ENCODE measurements at regions not wholly inside any gene's neighbourhood (a gene's known extent, or its start where the extent isn't known, plus 50 kb on each side); places are given as distances from the start of the nearest gene placed in this dataset.
A peak's percentile ranks its signal among the peaks of the same experiment; 100 is the strongest.

GRCh38 chr7:68509054-68509453, 1089.2 kb upstream of the AUTS2 start:
- no peak overlapping the region for H2AFZ ChIP-seq (ENCODE audit: low read depth, low read length)
- H4K91ac ChIP-seq (ENCODE audit: low read length): no peak overlapping the region
- H2BK12ac ChIP-seq (ENCODE audit: low read length in 2 of 2): no peak overlapping the region
- H3K4me2 ChIP-seq (ENCODE audit: low read length, poor library complexity, severe bottlenecking): no peak overlapping the region
- no peak overlapping the region for H3K9ac ChIP-seq (ENCODE audit: low read length)
- no peak overlapping the region for H3K14ac ChIP-seq (ENCODE audit: low read length in 2 of 2)
- no peak overlapping the region for H3K4me3 ChIP-seq (ENCODE audit: insufficient read depth in 1 of 2, low read depth in 1 of 2, low read length in 2 of 2)
- no peak overlapping the region for H3K4ac ChIP-seq (ENCODE audit: low read depth in 1 of 2, low read length in 2 of 2)
- no peak overlapping the region for H3K27ac ChIP-seq (ENCODE audit: low read length, poor library complexity, severe bottlenecking)
- peaks cover 8% of the 10 kb centered on the region for H3K9me3 ChIP-seq (ENCODE audit: control insufficient read depth, low read length)
- no peak overlapping the region for H4K8ac ChIP-seq (ENCODE audit: low read length)
- H2AK5ac ChIP-seq (ENCODE audit: low read length, severe bottlenecking): no peak overlapping the region
- DNase-seq: no peak
- no peak overlapping the region for H3K23ac ChIP-seq (ENCODE audit: low read length in 2 of 2)
- no peaks in the 10 kb centered on the region for H3K79me1 ChIP-seq (replicated peaks; ENCODE audit: low read length, poor library complexity, severe bottlenecking)
- H3K4me1 ChIP-seq (ENCODE audit: control insufficient read depth, insufficient read depth, low read depth, low read length): no peaks in the 10 kb centered on the region
- no peaks in the 10 kb centered on the region for H3K27me3 ChIP-seq (ENCODE audit: control insufficient read depth in 1 of 2, insufficient read depth in 1 of 2, low read length in 2 of 2)
- H2BK15ac ChIP-seq (ENCODE audit: low read depth, poor library complexity, severe bottlenecking): no peak overlapping the region
- no peak overlapping the region for H3K18ac ChIP-seq (ENCODE audit: low read depth in 1 of 2, low read length in 2 of 2)
- no peak overlapping the region for H2BK120ac ChIP-seq (ENCODE audit: low read depth, low read length)
- H3K36me3 ChIP-seq (ENCODE audit: control insufficient read depth in 1 of 2, insufficient read depth in 2 of 2, low read depth in 1 of 2, low read length in 2 of 2): no peaks in the 10 kb centered on the region
- no peak overlapping the region for H2BK5ac ChIP-seq (ENCODE audit: low read depth, low read length, poor library complexity, severe bottlenecking)
- 47% methylated on average over 3 of the region's 3 CpGs for WGBS

DNA sequence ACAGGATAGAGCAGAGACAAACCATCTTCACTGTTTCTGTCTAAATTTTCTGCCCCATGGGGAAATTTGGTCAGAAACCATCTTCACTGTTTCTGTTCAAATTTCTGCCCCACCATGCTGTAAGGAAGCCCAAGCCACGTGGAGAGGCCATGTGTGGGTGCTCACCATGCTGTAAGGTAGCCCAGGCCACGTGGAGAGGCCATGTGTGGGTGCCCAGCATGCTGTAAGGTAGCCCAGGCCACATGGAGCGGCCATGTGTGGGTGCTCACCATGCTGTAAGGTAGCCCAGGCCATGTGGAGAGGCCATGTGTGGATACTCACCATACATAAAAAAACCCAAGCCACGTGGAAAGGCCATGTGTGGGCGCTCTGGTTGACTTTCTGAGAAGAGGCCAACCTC, 1088.7 kb upstream of the AUTS2 start:
- Histone ChIP-seq H3K9ac (ENCODE audit: low read length) (no peak overlapping the region), H3K27me3 (ENCODE audit: control insufficient read depth in 1 of 2, insufficient read depth in 1 of 2, low read length in 2 of 2) (no peaks in the 10 kb centered on the region), H3K4me2 (ENCODE audit: low read length, poor library complexity, severe bottlenecking) (no peak overlapping the region), H3K27ac (ENCODE audit: low read length, poor library complexity, severe bottlenecking) (no peak overlapping the region), H3K9me3 (ENCODE audit: control insufficient read depth, low read length) (peaks cover 8% of the 10 kb centered on the region), H2BK5ac (ENCODE audit: low read depth, low read length, poor library complexity, severe bottlenecking) (no peak overlapping the region), H3K23ac (ENCODE audit: low read length in 2 of 2) (no peak overlapping the region), H2AFZ (ENCODE audit: low read depth, low read length) (no peak overlapping the region), H4K8ac (ENCODE audit: low read length) (no peak overlapping the region), H2BK120ac (ENCODE audit: low read depth, low read length) (no peak overlapping the region), H3K4ac (ENCODE audit: low read depth in 1 of 2, low read length in 2 of 2) (no peak overlapping the region), H3K14ac (ENCODE audit: low read length in 2 of 2) (no peak overlapping the region), H3K4me1 (ENCODE audit: control insufficient read depth, insufficient read depth, low read depth, low read length) (no peaks in the 10 kb centered on the region), H3K18ac (ENCODE audit: low read depth in 1 of 2, low read length in 2 of 2) (no peak overlapping the region), H3K4me3 (ENCODE audit: insufficient read depth in 1 of 2, low read depth in 1 of 2, low read length in 2 of 2) (no peak overlapping the region), H2BK12ac (ENCODE audit: low read length in 2 of 2) (no peak overlapping the region), H3K36me3 (ENCODE audit: control insufficient read depth in 1 of 2, insufficient read depth in 2 of 2, low read depth in 1 of 2, low read length in 2 of 2) (no peaks in the 10 kb centered on the region), H2AK5ac (ENCODE audit: low read length, severe bottlenecking) (no peak overlapping the region), H2BK15ac (ENCODE audit: low read depth, poor library complexity, severe bottlenecking) (no peak overlapping the region), H3K79me1 (replicated peaks; ENCODE audit: low read length, poor library complexity, severe bottlenecking) (no peaks in the 10 kb centered on the region), H4K91ac (ENCODE audit: low read length) (no peak overlapping the region)
- 36% methylated on average over 4 of the region's 5 CpGs for WGBS
- DNase-seq: no peak

DNA sequence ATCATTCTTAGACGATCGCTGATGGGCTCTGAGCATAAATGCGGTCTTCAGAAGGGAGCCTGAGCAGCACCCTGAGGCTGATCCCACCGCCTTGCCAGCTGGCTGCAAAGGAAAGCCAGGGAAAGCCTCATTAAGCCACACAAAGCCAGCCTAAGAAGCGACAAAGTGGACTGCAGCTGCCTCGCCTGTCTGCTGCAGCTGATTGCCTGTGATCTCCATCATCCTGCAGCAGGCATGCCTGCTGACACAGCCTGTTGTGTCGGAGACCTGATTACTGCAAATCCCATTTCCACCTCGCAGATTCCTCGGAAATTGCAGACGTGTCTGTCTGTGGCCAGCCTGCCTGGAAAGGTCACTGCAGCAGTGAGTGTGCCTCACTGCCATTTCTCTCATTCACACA, 1087.0 kb upstream of the AUTS2 start:
- H3K36me3 ChIP-seq (ENCODE audit: control insufficient read depth in 1 of 2, insufficient read depth in 2 of 2, low read depth in 1 of 2, low read length in 2 of 2): no peaks in the 10 kb centered on the region
- no peak overlapping the region for H2BK12ac ChIP-seq (ENCODE audit: low read length in 2 of 2)
- H4K8ac ChIP-seq (ENCODE audit: low read length): peak overlapping the region; percentile 55
- no peak for DNase-seq
- no peak overlapping the region for H3K4me2 ChIP-seq (ENCODE audit: low read length, poor library complexity, severe bottlenecking)
- no peaks in the 10 kb centered on the region for H3K4me1 ChIP-seq (ENCODE audit: control insufficient read depth, insufficient read depth, low read depth, low read length)
- H3K18ac ChIP-seq (ENCODE audit: low read depth in 1 of 2, low read length in 2 of 2): no peak overlapping the region
- H3K14ac ChIP-seq (ENCODE audit: low read length in 2 of 2): no peak overlapping the region
- H3K79me1 ChIP-seq (replicated peaks; ENCODE audit: low read length, poor library complexity, severe bottlenecking): no peaks in the 10 kb centered on the region
- no peak overlapping the region for H3K9ac ChIP-seq (ENCODE audit: low read length)
- H4K91ac ChIP-seq (ENCODE audit: low read length): no peak overlapping the region
- no peak overlapping the region for H2BK5ac ChIP-seq (ENCODE audit: low read depth, low read length, poor library complexity, severe bottlenecking)
- no peak overlapping the region for H3K27ac ChIP-seq (ENCODE audit: low read length, poor library complexity, severe bottlenecking)
- no peak overlapping the region for H2AFZ ChIP-seq (ENCODE audit: low read depth, low read length)
- WGBS: 52% methylated on average over 10 of the region's 10 CpGs
- peaks cover 8% of the 10 kb centered on the region for H3K9me3 ChIP-seq (ENCODE audit: control insufficient read depth, low read length)
- H2AK5ac ChIP-seq (ENCODE audit: low read length, severe bottlenecking): no peak overlapping the region
- H3K4ac ChIP-seq (ENCODE audit: low read depth in 1 of 2, low read length in 2 of 2): no peak overlapping the region
- H3K4me3 ChIP-seq (ENCODE audit: insufficient read depth in 1 of 2, low read depth in 1 of 2, low read length in 2 of 2): no peak overlapping the region
- no peak overlapping the region for H2BK120ac ChIP-seq (ENCODE audit: low read depth, low read length)
- H3K23ac ChIP-seq (ENCODE audit: low read length in 2 of 2): no peak overlapping the region
- H2BK15ac ChIP-seq (ENCODE audit: low read depth, poor library complexity, severe bottlenecking): no peak overlapping the region
- H3K27me3 ChIP-seq (ENCODE audit: control insufficient read depth in 1 of 2, insufficient read depth in 1 of 2, low read length in 2 of 2): no peaks in the 10 kb centered on the region

DNA sequence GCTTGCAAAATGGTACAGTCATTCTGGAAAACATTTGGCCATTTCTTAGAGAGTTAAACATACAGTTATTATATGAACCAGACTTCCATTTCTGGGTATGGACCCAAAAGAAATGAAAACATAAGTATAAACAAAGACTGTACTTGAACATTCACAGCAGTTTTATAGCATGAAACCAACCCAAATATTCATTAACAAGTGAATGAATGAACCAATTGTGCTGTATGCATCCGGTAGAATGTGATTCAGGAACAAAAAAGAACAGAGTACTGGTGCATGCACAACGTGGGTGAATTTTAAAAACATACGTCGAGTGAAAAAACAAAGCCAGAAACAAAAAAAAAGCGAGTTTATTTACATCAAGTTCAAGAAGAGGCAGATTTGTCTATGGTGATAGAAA, 1085.8 kb upstream of the AUTS2 start:
- Histone ChIP-seq H4K8ac (ENCODE audit: low read length) (no peak overlapping the region), H3K27me3 (ENCODE audit: control insufficient read depth in 1 of 2, insufficient read depth in 1 of 2, low read length in 2 of 2) (no peaks in the 10 kb centered on the region), H3K4me1 (ENCODE audit: control insufficient read depth, insufficient read depth, low read depth, low read length) (no peaks in the 10 kb centered on the region), H4K91ac (ENCODE audit: low read length) (no peak overlapping the region), H3K27ac (ENCODE audit: low read length, poor library complexity, severe bottlenecking) (no peak overlapping the region), H3K4ac (ENCODE audit: low read depth in 1 of 2, low read length in 2 of 2) (no peak overlapping the region), H3K4me3 (ENCODE audit: insufficient read depth in 1 of 2, low read depth in 1 of 2, low read length in 2 of 2) (no peak overlapping the region), H2BK15ac (ENCODE audit: low read depth, poor library complexity, severe bottlenecking) (no peak overlapping the region), H3K4me2 (ENCODE audit: low read length, poor library complexity, severe bottlenecking) (no peak overlapping the region), H3K9me3 (ENCODE audit: control insufficient read depth, low read length) (peaks cover 8% of the 10 kb centered on the region), H2AFZ (ENCODE audit: low read depth, low read length) (no peak overlapping the region), H2AK5ac (ENCODE audit: low read length, severe bottlenecking) (no peak overlapping the region), H2BK5ac (ENCODE audit: low read depth, low read length, poor library complexity, severe bottlenecking) (no peak overlapping the region), H3K9ac (ENCODE audit: low read length) (no peak overlapping the region), H2BK120ac (ENCODE audit: low read depth, low read length) (no peak overlapping the region), H3K79me1 (replicated peaks; ENCODE audit: low read length, poor library complexity, severe bottlenecking) (no peaks in the 10 kb centered on the region), H3K36me3 (ENCODE audit: control insufficient read depth in 1 of 2, insufficient read depth in 2 of 2, low read depth in 1 of 2, low read length in 2 of 2) (no peaks in the 10 kb centered on the region), H3K23ac (ENCODE audit: low read length in 2 of 2) (no peak overlapping the region), H3K18ac (ENCODE audit: low read depth in 1 of 2, low read length in 2 of 2) (no peak overlapping the region), H3K14ac (ENCODE audit: low read length in 2 of 2) (no peak overlapping the region), H2BK12ac (ENCODE audit: low read length in 2 of 2) (no peak overlapping the region)
- WGBS: 66% methylated on average over 5 of the region's 5 CpGs
- DNase-seq: no peak
